A673 (cell line): ENCODE measurements at regions not wholly inside any gene's neighbourhood (a gene's known extent, or its start where the extent isn't known, plus 50 kb on each side); places are given as distances from the start of the nearest gene placed in this dataset.

ENCODE experiments used
- BruUV-seq: library from RNA; stranded (reverse); fragments of 400-500 nt; replicated peaks from 2 replicates; lab custom pipeline; 2021; lab: Mats Ljungman, UMichigan
- CTCF ChIA-PET: fragments of 300-600 bp; sonication (Branson Sonifier 250); formaldehyde crosslinking; loops from one replicate; lab custom pipeline; 2022; ENCODE audit warnings: antibody characterized with exemption; lab: Charles Lee
- POLR2A ChIA-PET: fragments of 300-600 bp; sonication (Branson Sonifier 250); formaldehyde crosslinking; loops from one replicate; lab custom pipeline; 2022; ENCODE audit warnings: antibody characterized with exemption; ENCODE audit not compliant: low non-redundant PET; lab: Charles Lee
- DNase-seq: peaks from one replicate; pipeline ENCODE4 v3.0.0-alpha.2; 2015; ENCODE audit warnings: low spot score
- H3K27ac ChIP-seq: fragments of 200-600 bp; sonication (generic); 2 replicates; pipeline ENCODE4 v1.5.1; 2016; ENCODE audit warnings: mixed run types, low read depth, mild to moderate bottlenecking, mixed read lengths, antibody characterized with exemption, low read length; ENCODE audit not compliant: poor library complexity, severe bottlenecking
- H3K27me3 ChIP-seq: fragments of 200-600 bp; sonication (generic); replicated peaks from 2 replicates; pipeline ENCODE4 v1.6.1; 2017; ENCODE audit warnings: mixed run types, low read depth, mild to moderate bottlenecking, mixed read lengths, antibody characterized with exemption, low read length; ENCODE audit not compliant: insufficient read depth, poor library complexity
- H3K36me3 ChIP-seq: fragments of 200-600 bp; sonication (generic); 2 replicates; pipeline ENCODE4 v1.6.1; 2016; ENCODE audit warnings: mixed run types, mild to moderate bottlenecking, mixed read lengths, antibody characterized with exemption, low read length; ENCODE audit not compliant: insufficient read depth, poor library complexity, severe bottlenecking
- H3K4me1 ChIP-seq: fragments of 200-600 bp; sonication (generic); 2 replicates; pipeline ENCODE4 v1.6.1; 2017; ENCODE audit warnings: mixed run types, mild to moderate bottlenecking, mixed read lengths, antibody characterized with exemption, low read length; ENCODE audit not compliant: insufficient read depth, poor library complexity, severe bottlenecking
- H3K4me3 ChIP-seq: fragments of 200-600 bp; sonication (generic); 2 replicates; pipeline ENCODE4 v1.5.1; 2016; ENCODE audit warnings: low read depth, mixed run types, mild to moderate bottlenecking, mixed read lengths, low read length; ENCODE audit not compliant: poor library complexity, severe bottlenecking
- H3K9me3 ChIP-seq: fragments of 200-600 bp; sonication (generic); 2 replicates; pipeline ENCODE4 v1.6.1; 2016; ENCODE audit warnings: mixed run types, low read depth, mild to moderate bottlenecking, mixed read lengths, antibody characterized with exemption, low read length; ENCODE audit not compliant: poor library complexity, severe bottlenecking
- EZH2 ChIP-seq: fragments of 200-600 bp; sonication (generic); IDR thresholded peaks from 2 replicates; pipeline ENCODE4 v1.6.1; 2017; ENCODE audit warnings: borderline replicate concordance, low read depth, mild to moderate bottlenecking, mixed read lengths, antibody characterized with exemption, low read length; ENCODE audit not compliant: poor library complexity, severe bottlenecking
- intact Hi-C: fragments of 100-400 bp; cut with micrococcal nuclease; formaldehyde crosslinking; loops from one replicate; pipeline ENCODE4 v1.10.0; 2022; ENCODE audit not compliant: unreplicated experiment
- TF ChIP-seq, protein P1 (sequence below): fragments of 300-800, 200-600 bp; sonication (generic); conservative IDR thresholded peaks from 2 replicates; pipeline ENCODE4 v1.5.1; 2017; ENCODE audit warnings: low read depth, mild to moderate bottlenecking, antibody characterized with exemption, low read length, moderate library complexity, mixed read lengths

GRCh38 chr17:77503293-77503655, 362.5 kb downstream of the SEC14L1 start:
- H3K27ac ChIP-seq = no peak overlapping the region
- H3K27me3 ChIP-seq = no peaks in the 10 kb centered on the region
- no peak for DNase-seq
- intact Hi-C loops = no loop called here
- H3K36me3 ChIP-seq = peaks cover 6% of the 10 kb centered on the region
- no TSS peak for BruUV-seq
- ChIA-PET POLR2A (no interaction called here), CTCF (no interaction called here)
- TF ChIP-seq, protein P1, sequence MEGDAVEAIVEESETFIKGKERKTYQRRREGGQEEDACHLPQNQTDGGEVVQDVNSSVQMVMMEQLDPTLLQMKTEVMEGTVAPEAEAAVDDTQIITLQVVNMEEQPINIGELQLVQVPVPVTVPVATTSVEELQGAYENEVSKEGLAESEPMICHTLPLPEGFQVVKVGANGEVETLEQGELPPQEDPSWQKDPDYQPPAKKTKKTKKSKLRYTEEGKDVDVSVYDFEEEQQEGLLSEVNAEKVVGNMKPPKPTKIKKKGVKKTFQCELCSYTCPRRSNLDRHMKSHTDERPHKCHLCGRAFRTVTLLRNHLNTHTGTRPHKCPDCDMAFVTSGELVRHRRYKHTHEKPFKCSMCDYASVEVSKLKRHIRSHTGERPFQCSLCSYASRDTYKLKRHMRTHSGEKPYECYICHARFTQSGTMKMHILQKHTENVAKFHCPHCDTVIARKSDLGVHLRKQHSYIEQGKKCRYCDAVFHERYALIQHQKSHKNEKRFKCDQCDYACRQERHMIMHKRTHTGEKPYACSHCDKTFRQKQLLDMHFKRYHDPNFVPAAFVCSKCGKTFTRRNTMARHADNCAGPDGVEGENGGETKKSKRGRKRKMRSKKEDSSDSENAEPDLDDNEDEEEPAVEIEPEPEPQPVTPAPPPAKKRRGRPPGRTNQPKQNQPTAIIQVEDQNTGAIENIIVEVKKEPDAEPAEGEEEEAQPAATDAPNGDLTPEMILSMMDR = no peak
- H3K4me1 ChIP-seq = no peaks in the 10 kb centered on the region
- H3K4me3 ChIP-seq = no peak overlapping the region
- H3K9me3 ChIP-seq = no peaks in the 10 kb centered on the region

- H3K4me3 ChIP-seq = no peak overlapping the region
- CTCF ChIA-PET = no interaction called here
- no peak overlapping the region for H3K27ac ChIP-seq
- H3K4me1 ChIP-seq = no peaks in the 10 kb centered on the region
- no peaks in the 10 kb centered on the region for H3K9me3 ChIP-seq
- H3K36me3 ChIP-seq = peaks cover 5% of the 10 kb centered on the region
- no peak for TF ChIP-seq EZH2
- TF ChIP-seq, protein P1 = no peak
- intact Hi-C loops = no loop called here
- POLR2A ChIA-PET = no interaction called here
- DNase-seq = no peak
- no peaks in the 10 kb centered on the region for H3K27me3 ChIP-seq
- no TSS peak for BruUV-seq
These were observed 363.3 kb downstream of the SEC14L1 start for GRCh38 chr17:77503916-77504651.

- DNase-seq = no peak
- no peak for TF ChIP-seq EZH2
- TF ChIP-seq, protein P1 = no peak
- ChIA-PET CTCF (no interaction called here), POLR2A (no interaction called here)
- H3K4me1 ChIP-seq = no peaks in the 10 kb centered on the region
- H3K9me3 ChIP-seq = no peaks in the 10 kb centered on the region
- no peaks in the 10 kb centered on the region for H3K27me3 ChIP-seq
- H3K36me3 ChIP-seq = peaks cover 3% of the 10 kb centered on the region
- no TSS peak for BruUV-seq
- H3K27ac ChIP-seq = no peak overlapping the region
- intact Hi-C loops = no loop called here
- no peak overlapping the region for H3K4me3 ChIP-seq
These were observed 363.9 kb downstream of the SEC14L1 start for GRCh38 chr17:77504652-77505155.
